PFSK-1 (cell line): ENCODE measurements at regions not wholly inside any gene's neighbourhood (a gene's known extent, or its start where the extent isn't known, plus 50 kb on each side); places are given as distances from the start of the nearest gene placed in this dataset.

ENCODE experiments used
- POLR2AphosphoS5 ChIP-seq: IDR thresholded peaks from 2 replicates; pipeline ENCODE4 v1.6.1; 2012; ENCODE audit warnings: low read depth, mild to moderate bottlenecking, control low read depth, low read length, moderate library complexity
- TAF1 ChIP-seq: IDR thresholded peaks from 2 replicates; pipeline ENCODE4 v1.6.1; 2012; ENCODE audit warnings: low read length, control low read depth, borderline replicate concordance; ENCODE audit not compliant: insufficient read depth
- TF ChIP-seq, protein P1 (sequence below), 2 experiments: IDR thresholded peaks; 2 replicates each; pipeline versions ENCODE4 v1.6.1 to v1.8.0; 2011 to 2012; ENCODE audit warnings: low read depth in 2 of 2, low read length in 2 of 2, control low read depth in 1 of 2, inconsistent platforms in 1 of 2, mild to moderate bottlenecking in 1 of 2, moderate library complexity in 1 of 2; ENCODE audit not compliant: insufficient read depth in 1 of 2

GRCh38 chr7:25569765-25570164, 341.5 kb upstream of the NPVF start:
- TF ChIP-seq, protein P1, sequence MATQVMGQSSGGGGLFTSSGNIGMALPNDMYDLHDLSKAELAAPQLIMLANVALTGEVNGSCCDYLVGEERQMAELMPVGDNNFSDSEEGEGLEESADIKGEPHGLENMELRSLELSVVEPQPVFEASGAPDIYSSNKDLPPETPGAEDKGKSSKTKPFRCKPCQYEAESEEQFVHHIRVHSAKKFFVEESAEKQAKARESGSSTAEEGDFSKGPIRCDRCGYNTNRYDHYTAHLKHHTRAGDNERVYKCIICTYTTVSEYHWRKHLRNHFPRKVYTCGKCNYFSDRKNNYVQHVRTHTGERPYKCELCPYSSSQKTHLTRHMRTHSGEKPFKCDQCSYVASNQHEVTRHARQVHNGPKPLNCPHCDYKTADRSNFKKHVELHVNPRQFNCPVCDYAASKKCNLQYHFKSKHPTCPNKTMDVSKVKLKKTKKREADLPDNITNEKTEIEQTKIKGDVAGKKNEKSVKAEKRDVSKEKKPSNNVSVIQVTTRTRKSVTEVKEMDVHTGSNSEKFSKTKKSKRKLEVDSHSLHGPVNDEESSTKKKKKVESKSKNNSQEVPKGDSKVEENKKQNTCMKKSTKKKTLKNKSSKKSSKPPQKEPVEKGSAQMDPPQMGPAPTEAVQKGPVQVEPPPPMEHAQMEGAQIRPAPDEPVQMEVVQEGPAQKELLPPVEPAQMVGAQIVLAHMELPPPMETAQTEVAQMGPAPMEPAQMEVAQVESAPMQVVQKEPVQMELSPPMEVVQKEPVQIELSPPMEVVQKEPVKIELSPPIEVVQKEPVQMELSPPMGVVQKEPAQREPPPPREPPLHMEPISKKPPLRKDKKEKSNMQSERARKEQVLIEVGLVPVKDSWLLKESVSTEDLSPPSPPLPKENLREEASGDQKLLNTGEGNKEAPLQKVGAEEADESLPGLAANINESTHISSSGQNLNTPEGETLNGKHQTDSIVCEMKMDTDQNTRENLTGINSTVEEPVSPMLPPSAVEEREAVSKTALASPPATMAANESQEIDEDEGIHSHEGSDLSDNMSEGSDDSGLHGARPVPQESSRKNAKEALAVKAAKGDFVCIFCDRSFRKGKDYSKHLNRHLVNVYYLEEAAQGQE (IDR thresholded peaks at IDR 0.05; ENCODE audit: insufficient read depth in 1 of 2, low read depth in 2 of 2, low read length in 2 of 2): no peak
- no peak for TF ChIP-seq POLR2AphosphoS5
- TF ChIP-seq TAF1: no peak
